ENCODE measurements at regions not wholly inside any gene's neighbourhood (a gene's known extent, or its start where the extent isn't known, plus 50 kb on each side); places are given as distances from the start of the nearest gene placed in this dataset.

DNA sequence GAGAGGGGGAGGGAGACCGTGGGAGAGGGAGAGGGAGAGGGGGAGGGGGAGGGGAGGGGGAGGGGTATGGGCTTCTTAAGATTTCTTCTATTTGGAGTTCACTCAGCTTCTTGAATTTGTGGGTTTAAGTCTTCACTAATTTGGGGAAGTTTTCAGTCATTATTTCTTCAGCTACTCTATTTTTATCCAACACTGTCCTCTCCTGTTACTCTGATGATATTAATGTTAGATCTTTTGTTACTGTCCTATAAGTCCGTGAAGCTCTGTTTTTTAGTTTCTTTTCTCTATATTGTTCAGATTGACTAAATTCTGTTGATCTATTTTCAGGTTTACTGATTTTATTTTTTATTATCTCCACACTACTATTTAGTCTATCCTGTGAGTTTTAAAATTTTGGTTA lies 351.5 kb upstream of the TPM1 start:
- DNase-seq (ENCODE audit: low spot score), result no peak
- Histone ChIP-seq H3K4me1 (no peaks in the 10 kb centered on the region), H3K27me3 (no peaks in the 10 kb centered on the region), H3K36me3 (peaks cover 25% of the 10 kb centered on the region), H3K9me3 (no peaks in the 10 kb centered on the region), H3K4me3 (no peak overlapping the region), H3K27ac (no peak overlapping the region)
- TF ChIP-seq, protein P1, sequence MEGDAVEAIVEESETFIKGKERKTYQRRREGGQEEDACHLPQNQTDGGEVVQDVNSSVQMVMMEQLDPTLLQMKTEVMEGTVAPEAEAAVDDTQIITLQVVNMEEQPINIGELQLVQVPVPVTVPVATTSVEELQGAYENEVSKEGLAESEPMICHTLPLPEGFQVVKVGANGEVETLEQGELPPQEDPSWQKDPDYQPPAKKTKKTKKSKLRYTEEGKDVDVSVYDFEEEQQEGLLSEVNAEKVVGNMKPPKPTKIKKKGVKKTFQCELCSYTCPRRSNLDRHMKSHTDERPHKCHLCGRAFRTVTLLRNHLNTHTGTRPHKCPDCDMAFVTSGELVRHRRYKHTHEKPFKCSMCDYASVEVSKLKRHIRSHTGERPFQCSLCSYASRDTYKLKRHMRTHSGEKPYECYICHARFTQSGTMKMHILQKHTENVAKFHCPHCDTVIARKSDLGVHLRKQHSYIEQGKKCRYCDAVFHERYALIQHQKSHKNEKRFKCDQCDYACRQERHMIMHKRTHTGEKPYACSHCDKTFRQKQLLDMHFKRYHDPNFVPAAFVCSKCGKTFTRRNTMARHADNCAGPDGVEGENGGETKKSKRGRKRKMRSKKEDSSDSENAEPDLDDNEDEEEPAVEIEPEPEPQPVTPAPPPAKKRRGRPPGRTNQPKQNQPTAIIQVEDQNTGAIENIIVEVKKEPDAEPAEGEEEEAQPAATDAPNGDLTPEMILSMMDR (IDR thresholded peaks at IDR 0.05), result peak in 1 of 2 donors; percentile 41

DNA sequence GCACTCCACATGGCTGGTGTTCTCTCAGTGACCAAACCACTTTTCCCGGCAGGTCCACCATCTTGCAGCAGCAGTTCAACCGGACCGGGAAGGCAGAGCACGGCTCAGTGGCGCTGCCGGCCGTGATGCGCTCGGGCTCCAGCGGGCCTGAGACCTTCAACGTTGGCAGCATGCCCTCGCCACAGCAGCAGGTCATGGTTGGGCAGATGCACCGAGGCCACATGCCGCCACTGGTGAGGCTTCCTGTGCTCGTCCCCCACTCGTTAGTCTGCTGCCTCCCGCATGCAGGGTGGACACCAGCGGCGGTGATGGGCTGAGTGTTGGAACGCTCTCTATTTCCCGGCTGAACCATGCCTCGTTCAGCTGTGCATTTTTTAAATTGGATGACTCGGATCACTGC lies 344.9 kb upstream of the TPM1 start:
- TF ChIP-seq, protein P1 (IDR thresholded peaks at IDR 0.05), result no peak
- H3K4me3 ChIP-seq, result no peak overlapping the region
- H3K9me3 ChIP-seq, result no peaks in the 10 kb centered on the region
- H3K36me3 ChIP-seq, result peaks cover 44% of the 10 kb centered on the region
- H3K27me3 ChIP-seq, result no peaks in the 10 kb centered on the region
- no peak overlapping the region for H3K27ac ChIP-seq
- no peak for DNase-seq (ENCODE audit: low spot score)
- no peaks in the 10 kb centered on the region for H3K4me1 ChIP-seq

DNA sequence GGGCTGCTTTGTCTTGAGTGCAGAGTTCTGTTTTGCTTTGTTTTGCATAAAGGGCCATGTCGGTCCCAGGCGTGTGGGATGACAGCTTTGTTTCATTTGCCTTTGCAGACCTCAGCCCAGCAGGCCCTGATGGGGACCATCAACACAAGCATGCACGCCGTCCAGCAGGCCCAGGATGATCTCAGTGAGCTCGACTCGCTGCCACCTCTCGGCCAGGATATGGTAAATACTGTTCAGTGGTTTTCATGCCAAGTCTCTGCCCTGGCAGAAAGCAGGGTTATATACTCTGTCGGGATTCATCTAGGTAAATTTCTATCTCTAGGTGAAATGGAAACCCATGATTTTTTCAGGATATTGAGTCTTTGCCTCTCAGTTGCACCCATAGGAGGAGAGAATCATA lies 343.9 kb upstream of the TPM1 start:
- Histone ChIP-seq H3K36me3 (peaks cover 45% of the 10 kb centered on the region), H3K9me3 (no peaks in the 10 kb centered on the region)
- no peak for DNase-seq (ENCODE audit: low spot score)

DNA sequence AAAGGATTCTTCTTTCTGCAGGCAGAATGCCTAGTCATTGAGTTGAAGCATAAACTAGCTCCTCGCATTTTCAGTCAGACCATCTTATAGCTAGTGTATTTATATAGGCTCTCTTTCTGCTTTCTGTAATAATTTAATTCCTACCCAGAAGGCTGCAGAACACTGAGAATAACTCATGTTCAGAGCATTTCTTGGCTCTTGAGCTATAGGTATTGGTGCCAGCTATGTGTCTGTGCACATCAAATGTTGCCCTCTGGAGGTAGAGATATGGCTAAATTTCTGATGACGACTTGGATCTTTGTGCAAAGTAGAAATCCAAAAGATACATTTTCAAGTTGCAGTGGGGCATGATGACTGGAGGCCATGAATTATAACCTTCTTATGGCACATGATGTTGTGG lies 336.2 kb upstream of the TPM1 start:
- no peaks in the 10 kb centered on the region for H3K4me1 ChIP-seq
- H3K27me3 ChIP-seq, result no peaks in the 10 kb centered on the region
- TF ChIP-seq, protein P1 (IDR thresholded peaks at IDR 0.05), result no peak
- H3K4me3 ChIP-seq, result no peak overlapping the region
- no peaks in the 10 kb centered on the region for H3K9me3 ChIP-seq
- no peak overlapping the region for H3K27ac ChIP-seq
- H3K36me3 ChIP-seq, result peaks cover 15% of the 10 kb centered on the region
- DNase-seq (ENCODE audit: low spot score), result no peak

More for the DNA sequence above, 343.9 kb upstream of the TPM1 start:
- H3K4me1 ChIP-seq, result no peaks in the 10 kb centered on the region
- H3K4me3 ChIP-seq, result no peak overlapping the region
- H3K27me3 ChIP-seq, result no peaks in the 10 kb centered on the region
- no peak overlapping the region for H3K27ac ChIP-seq
- TF ChIP-seq, protein P1 (IDR thresholded peaks at IDR 0.05), result no peak

DNA sequence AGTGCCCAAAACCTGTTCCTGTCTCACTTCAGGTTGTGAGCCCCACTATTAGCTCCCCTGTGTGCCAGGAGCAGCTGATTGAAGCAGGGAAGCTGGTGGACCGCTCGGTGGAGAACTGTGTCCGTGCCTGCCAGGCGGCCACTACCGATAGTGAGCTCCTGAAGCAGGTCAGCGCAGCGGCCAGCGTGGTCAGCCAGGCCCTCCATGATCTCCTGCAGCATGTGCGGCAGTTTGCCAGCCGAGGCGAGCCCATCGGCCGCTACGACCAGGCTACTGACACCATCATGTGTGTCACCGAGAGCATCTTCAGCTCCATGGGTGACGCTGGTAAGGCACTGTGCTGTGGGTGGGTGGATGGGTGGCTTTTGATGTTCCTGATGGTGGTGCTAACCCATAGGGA lies 334.1 kb upstream of the TPM1 start:
- Histone ChIP-seq H3K4me3 (no peak overlapping the region), H3K9me3 (no peaks in the 10 kb centered on the region), H3K36me3 (no peaks in the 10 kb centered on the region), H3K27me3 (no peaks in the 10 kb centered on the region), H3K4me1 (no peaks in the 10 kb centered on the region), H3K27ac (no peak overlapping the region)
- DNase-seq (ENCODE audit: low spot score), result no peak
- TF ChIP-seq, protein P1 (IDR thresholded peaks at IDR 0.05), result no peak

DNA sequence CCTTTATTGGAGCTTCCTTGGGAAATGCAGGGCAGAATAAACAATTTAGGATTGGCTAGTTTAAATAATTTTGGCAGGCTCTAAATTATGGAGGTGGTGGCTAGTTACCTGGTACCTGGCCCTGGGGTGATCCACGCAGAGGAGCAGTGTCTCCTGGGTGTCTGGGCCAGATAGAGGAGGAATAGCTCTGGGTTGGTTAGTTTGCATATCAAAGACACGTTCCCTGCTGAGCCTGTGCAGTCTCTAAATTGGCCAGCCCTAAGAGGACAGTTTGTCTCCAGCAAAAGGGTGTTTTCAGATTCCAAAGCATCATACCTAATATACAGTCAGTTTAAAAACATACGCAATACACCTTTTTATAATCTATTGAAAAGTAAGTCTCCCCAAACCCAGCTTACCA lies 333.3 kb upstream of the TPM1 start:
- no peak overlapping the region for H3K27ac ChIP-seq
- no peak for DNase-seq (ENCODE audit: low spot score)
- H3K9me3 ChIP-seq, result no peaks in the 10 kb centered on the region
- H3K36me3 ChIP-seq, result no peaks in the 10 kb centered on the region
- no peaks in the 10 kb centered on the region for H3K4me1 ChIP-seq
- H3K4me3 ChIP-seq, result no peak overlapping the region
- no peaks in the 10 kb centered on the region for H3K27me3 ChIP-seq
- TF ChIP-seq, protein P1 (IDR thresholded peaks at IDR 0.05), result no peak

Measured in right atrium auricular region (tissue), 2 donors.